ENCODE measurements at regions not wholly inside any gene's neighbourhood (a gene's known extent, or its start where the extent isn't known, plus 50 kb on each side); places are given as distances from the start of the nearest gene placed in this dataset.

GRCh38 chr6:95175927-95176675, 401.2 kb upstream of the MANEA start:
- DNase-seq: no peak
- no peaks in the 10 kb centered on the region for H3K9me3 ChIP-seq
- TF ChIP-seq POLR2A (IDR thresholded peaks at IDR 0.05) (no peak), CTCF (IDR thresholded peaks at IDR 0.05) (no peak)
- H3K27ac ChIP-seq: no peak overlapping the region
- intact Hi-C loops (cut with DNase I; ENCODE audit: low total_unique reads): no loop called here
- H3K4me1 ChIP-seq: no peaks in the 10 kb centered on the region
- 69 to 72% methylated on average over 4 of the region's 4 CpGs for WGBS, 2 donors
- H3K36me3 ChIP-seq (ENCODE audit: low read depth, missing control alignments): no peaks in the 10 kb centered on the region
- H3K27me3 ChIP-seq: no peaks in the 10 kb centered on the region
- H3K4me3 ChIP-seq: no peak overlapping the region

- Histone ChIP-seq H3K4me1 (no peaks in the 10 kb centered on the region), H3K27ac (no peak overlapping the region), H3K36me3 (ENCODE audit: low read depth, missing control alignments) (no peaks in the 10 kb centered on the region), H3K4me3 (no peak overlapping the region), H3K9me3 (no peaks in the 10 kb centered on the region), H3K27me3 (no peaks in the 10 kb centered on the region)
- 55 to 64% methylated on average over 2 of the region's 2 CpGs for WGBS, 2 donors
- DNase-seq: no peak
- intact Hi-C loops (cut with DNase I; ENCODE audit: low total_unique reads): no loop called here
- no peak for TF ChIP-seq POLR2A (IDR thresholded peaks at IDR 0.05)
Measured at GRCh38 chr6:95185874-95186273, 391.5 kb upstream of the MANEA start.

- WGBS, 2 donors: 88 to 90% methylated on average over 1 of the region's 1 CpG
- no peaks in the 10 kb centered on the region for H3K36me3 ChIP-seq (ENCODE audit: low read depth, missing control alignments)
- TF ChIP-seq POLR2A (IDR thresholded peaks at IDR 0.05): no peak
- no peak for TF ChIP-seq CTCF (IDR thresholded peaks at IDR 0.05)
- no peak overlapping the region for H3K27ac ChIP-seq
- no peaks in the 10 kb centered on the region for H3K27me3 ChIP-seq
- intact Hi-C loops (cut with DNase I; ENCODE audit: low total_unique reads): no loop called here
- no peaks in the 10 kb centered on the region for H3K4me1 ChIP-seq
- no peak for DNase-seq
- no peaks in the 10 kb centered on the region for H3K9me3 ChIP-seq
- no peak overlapping the region for H3K4me3 ChIP-seq
Measured at GRCh38 chr6:95186710-95187109, 390.6 kb upstream of the MANEA start.

GRCh38 chr6:95197590-95197989, 379.7 kb upstream of the MANEA start:
- TF ChIP-seq CTCF (IDR thresholded peaks at IDR 0.05) (no peak), POLR2A (IDR thresholded peaks at IDR 0.05) (no peak)
- no peaks in the 10 kb centered on the region for H3K27me3 ChIP-seq
- H3K27ac ChIP-seq: no peak overlapping the region
- WGBS, 2 donors: 88 to 90% methylated on average over 3 of the region's 3 CpGs
- H3K9me3 ChIP-seq: no peaks in the 10 kb centered on the region
- DNase-seq: no peak
- H3K4me1 ChIP-seq: no peaks in the 10 kb centered on the region
- intact Hi-C loops (cut with DNase I; ENCODE audit: low total_unique reads): no loop called here
- no peak overlapping the region for H3K4me3 ChIP-seq
- no peaks in the 10 kb centered on the region for H3K36me3 ChIP-seq (ENCODE audit: low read depth, missing control alignments)

- Histone ChIP-seq H3K4me3 (no peak overlapping the region), H3K4me1 (no peaks in the 10 kb centered on the region), H3K9me3 (no peaks in the 10 kb centered on the region), H3K27ac (no peak overlapping the region), H3K36me3 (ENCODE audit: low read depth, missing control alignments) (no peaks in the 10 kb centered on the region), H3K27me3 (no peaks in the 10 kb centered on the region)
- TF ChIP-seq CTCF (IDR thresholded peaks at IDR 0.05) (peak in 1 of 3 experiments; percentile 67), POLR2A (IDR thresholded peaks at IDR 0.05) (no peak)
- intact Hi-C loops (cut with DNase I; ENCODE audit: low total_unique reads): no loop called here
- 45% methylated on average over 2 of the region's 2 CpGs for WGBS, 2 donors
- peak; percentile 74 for DNase-seq
Measured at GRCh38 chr6:95203153-95203754, 374.1 kb upstream of the MANEA start.

Measured in testis (tissue), 2 donors.